GM19035 (cell line): ENCODE measurements at regions not wholly inside any gene's neighbourhood (a gene's known extent, or its start where the extent isn't known, plus 50 kb on each side); places are given as distances from the start of the nearest gene placed in this dataset.

Source experiments
- ATAC-seq: cut with Tn5 transposase; IDR thresholded peaks from one replicate; pipeline ENCODE4 v1.9.1; 2021; ENCODE audit not compliant: unreplicated experiment

- no peak for ATAC-seq
Measured at GRCh38 chr7:113825832-113826231, 93.0 kb downstream of the PPP1R3A start.

- ATAC-seq: no peak
Measured at GRCh38 chr7:113824117-113824823, 94.5 kb downstream of the PPP1R3A start.

DNA sequence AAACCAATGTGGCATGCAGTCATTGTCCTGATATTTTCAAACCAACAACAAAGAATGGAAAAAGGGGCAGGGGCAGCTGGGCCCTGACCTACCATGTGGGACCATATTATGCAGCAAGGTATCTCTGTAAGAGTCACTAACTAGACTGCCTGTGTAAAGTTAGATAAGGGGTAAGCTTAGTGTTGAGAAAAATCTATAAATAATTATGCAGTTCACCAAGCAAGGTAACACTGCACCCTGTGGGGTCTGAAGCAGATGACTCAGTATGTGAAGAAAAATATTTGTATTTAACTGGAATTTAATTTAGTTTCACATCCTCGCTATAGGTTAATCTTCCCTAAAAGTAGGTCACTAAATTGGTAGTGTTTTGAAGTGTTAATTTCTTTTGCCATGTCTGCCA is 99.3 kb downstream of the PPP1R3A start:
- no peak for ATAC-seq

DNA sequence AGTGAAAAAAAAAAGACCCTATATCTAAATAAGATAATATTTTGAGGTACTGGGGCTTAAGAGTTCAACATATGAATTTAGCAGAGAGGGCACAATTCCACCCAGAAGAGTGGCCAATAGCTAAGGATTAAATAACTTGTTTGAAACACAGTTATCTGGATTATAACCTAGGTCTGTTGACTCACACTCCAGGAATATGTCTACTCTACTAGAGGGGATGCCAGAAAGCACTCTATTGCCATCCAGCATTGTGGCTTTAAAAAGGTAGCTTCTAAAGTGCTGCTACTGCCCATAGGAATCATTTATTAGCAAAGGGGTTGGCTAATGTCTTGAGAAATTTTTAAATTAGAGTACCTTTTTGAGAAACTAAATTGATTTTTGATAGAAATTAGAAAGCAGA is 102.2 kb downstream of the PPP1R3A start:
- no peak for ATAC-seq

DNA sequence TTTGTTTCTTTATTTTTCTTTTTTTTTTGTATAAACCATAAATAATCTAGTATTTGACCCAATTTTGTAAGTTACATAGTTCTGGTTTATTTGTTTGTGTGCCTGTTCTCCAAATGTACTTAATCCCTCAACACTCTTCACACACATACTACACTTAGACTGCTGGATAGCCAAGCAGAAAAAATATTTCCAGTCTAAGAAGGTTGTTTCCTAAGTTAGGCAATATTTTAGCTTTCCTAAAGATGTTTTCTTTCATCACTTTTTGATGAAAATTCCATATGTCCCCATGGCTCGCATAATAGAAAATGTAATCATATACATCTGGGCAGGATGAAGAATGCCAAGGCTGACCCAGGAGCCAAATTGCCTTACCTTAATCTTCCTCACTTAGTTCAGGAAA is 105.3 kb downstream of the PPP1R3A start:
- ATAC-seq: no peak

- no peak for ATAC-seq
Measured at GRCh38 chr7:113812591-113813255, 106.1 kb downstream of the PPP1R3A start.

DNA sequence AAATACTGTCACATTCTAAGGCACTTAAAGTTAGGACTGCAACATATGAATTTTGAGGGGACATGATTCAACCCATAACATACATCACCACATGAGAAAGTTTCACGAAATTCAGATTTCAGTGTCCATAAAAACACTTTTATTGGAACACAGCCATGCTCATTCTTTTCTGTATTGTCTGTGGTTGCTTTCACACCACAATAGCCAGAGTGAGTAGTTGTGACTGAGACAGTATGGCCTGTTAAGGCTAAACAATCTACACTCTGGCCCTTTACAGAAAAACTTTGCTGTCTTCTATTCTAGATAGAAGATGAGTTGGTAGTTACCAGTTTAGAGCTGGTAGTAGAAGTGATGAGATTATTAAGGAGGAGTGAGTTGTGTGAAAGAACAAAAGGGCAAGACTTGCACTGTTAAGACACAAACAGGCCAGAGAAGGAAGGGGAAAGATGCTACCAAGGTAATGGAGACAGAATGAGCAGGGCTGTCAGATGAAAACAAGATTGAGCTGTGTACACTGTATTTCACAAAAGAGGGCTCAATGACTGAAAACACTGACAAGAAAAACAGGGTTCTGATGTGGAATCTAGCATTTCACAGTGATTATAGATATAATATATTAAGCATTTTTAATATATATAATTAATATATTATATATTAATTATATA is 108.6 kb downstream of the PPP1R3A start:
- ATAC-seq: no peak

DNA sequence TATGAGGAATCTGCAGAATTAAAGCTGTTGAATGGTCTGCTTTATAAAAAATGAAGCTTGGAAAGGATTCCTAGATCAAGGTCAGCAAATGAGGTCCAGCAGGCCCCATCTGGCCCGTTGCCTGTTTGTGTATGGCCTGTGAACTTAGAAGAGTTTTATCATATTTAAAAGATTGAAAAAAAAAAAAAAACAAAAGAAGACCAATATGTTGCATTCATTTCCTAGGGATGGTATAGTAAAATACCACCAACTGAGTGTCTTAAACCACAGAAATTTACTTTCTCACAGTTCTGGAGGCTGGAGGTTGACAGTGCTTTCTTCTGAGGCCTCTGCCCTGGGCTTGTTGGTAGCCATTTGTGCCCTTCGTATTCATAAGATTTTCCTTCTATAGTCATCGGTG is 109.2 kb downstream of the PPP1R3A start:
- ATAC-seq: no peak

DNA sequence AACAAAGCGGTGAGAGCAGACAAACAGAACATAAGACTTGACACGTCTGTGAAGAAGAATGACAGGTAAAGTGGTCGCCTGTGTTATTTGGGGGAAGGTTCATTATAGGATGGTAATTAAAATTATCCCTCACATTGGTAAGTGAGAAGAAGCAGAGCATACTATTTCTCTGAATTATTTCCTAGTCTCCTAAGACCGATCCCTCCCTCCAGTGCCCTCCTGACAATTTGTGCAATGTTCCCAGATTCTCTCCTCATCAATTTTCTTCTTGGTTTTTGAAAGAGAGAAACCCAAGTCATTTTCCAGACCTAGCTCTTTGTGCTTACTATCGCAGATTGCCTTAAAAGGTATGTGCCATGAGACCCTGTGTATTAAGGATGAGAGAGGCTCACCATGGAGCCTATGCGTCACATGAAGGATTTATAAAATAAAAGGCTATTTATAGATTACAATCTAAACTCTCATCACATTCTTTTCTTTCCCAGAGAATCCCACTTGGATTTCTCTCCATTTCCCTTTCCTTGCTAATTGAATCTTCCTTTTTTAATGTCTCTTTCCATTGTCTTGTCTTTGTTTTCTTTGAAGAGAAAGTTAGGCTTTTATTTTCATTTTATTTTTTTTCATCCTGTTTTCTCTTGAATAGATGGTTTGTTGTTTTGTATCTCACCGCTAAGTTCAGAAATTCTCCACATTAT is 112.0 kb downstream of the PPP1R3A start:
- no peak for ATAC-seq

GRCh38 chr7:113805976-113806375 is 112.8 kb downstream of the PPP1R3A start:
- no peak for ATAC-seq

- no peak for ATAC-seq
Measured at GRCh38 chr7:113804475-113805095, 114.2 kb downstream of the PPP1R3A start.

DNA sequence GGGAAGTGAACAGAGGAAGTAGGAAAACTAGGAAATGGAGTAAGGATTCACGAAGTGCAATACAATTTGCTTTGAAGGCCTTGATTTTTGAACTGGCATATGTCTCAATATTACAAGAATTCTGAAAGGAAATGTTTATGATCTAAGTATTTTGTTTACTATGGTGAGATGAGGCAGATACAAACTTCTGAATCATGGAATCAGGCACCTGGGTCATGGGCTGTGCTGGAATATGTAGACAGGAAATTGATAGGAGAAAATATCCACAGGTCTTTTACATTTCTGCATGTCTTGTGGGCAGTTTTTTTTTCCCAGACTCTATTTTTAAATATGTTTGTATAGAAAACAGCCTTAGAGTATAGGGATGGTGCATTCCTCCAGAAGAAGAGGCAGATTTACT is 117.1 kb downstream of the PPP1R3A start:
- ATAC-seq: no peak

GRCh38 chr7:113800826-113801225 is 118.0 kb downstream of the PPP1R3A start:
- no peak for ATAC-seq

GRCh38 chr7:113799896-113800295 is 118.9 kb downstream of the PPP1R3A start:
- ATAC-seq: peak; percentile 96

DNA sequence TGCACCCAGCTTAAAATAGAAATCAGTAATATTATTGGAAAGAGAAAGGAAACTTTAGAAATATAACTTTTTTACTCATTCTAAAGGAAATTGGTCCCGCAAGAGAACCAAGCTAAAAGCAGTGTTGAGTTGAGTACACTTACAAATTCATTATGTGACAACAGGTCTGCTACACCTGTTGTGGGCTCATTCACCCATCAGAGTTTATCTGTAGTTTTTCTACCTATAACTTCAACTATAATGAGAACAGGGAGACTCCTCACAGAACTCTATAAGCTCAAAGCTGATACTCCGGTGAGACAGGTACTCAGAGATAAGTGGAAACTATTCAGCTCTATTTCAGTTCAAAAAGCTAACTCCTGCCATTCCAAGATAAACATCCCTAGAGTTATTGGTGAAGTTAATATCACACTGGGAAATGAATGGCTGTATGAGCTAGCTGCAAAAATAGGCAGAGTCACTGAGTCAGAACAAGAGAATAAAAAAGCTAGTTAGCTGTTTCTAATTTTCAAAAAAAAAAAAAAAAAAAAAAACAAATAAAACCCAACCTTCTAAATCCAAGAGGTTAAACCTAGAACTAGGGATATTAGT is 121.3 kb downstream of the PPP1R3A start:
- ATAC-seq: no peak

DNA sequence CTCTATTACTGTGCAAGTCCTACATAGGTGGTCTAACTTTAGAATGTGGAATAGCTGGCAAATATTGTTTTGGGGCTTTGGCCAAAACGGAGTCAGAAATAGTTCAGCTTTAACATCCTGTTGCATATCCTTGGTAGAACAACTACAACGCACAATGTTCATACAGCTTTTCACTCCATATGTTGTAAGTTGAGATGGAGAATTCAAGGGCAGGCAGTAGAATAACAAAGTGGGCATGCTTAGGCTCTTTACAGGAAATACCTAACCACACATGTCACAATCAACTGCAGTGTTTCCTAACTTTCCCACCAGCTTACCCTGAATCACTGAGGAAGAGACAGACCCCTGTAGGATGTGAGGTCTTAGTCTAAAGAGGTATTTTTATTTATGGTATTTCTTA is 122.3 kb downstream of the PPP1R3A start:
- ATAC-seq: no peak

GRCh38 chr7:113794573-113794972 is 124.2 kb downstream of the PPP1R3A start:
- ATAC-seq: no peak

DNA sequence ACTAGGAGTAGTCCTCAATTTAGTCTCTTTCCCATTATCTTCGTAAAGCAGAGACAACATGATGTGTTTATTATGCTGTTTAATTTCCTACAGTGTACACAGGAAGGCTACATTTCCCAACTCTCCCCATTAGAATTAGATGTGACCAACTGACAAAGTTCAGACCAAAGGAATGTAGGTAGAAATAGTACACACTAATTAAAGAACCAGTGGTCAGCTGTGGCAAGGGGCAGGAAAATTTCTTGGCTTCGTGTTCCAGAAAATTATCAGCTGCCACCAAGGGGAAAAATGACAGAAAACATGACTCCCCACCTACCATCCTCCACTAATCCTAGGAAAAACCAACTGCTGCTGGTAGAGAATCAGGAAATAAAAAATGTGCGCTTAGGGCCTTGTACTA is 125.6 kb downstream of the PPP1R3A start:
- no peak for ATAC-seq

DNA sequence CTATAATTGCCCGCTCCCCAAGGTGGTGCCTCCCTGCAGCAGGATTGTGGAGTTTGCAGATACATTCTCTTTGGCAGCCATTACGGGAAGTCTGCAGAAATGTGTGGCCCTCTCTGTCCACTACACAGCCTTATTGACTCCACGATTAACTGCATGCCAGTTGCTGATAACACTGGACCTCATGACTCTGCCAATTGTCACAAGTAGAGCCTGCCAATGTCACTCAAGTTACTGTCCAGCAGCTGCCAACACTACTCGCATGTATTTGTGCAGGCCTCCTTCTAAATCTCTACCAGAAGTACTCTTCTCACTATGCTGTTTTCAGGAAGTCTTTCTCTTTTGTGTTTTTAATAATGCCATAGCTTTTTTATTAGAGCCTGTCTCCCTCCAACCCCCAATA is 128.8 kb downstream of the PPP1R3A start:
- ATAC-seq: no peak

GRCh38 chr7:113787106-113787505 is 131.7 kb downstream of the PPP1R3A start:
- ATAC-seq: no peak

DNA sequence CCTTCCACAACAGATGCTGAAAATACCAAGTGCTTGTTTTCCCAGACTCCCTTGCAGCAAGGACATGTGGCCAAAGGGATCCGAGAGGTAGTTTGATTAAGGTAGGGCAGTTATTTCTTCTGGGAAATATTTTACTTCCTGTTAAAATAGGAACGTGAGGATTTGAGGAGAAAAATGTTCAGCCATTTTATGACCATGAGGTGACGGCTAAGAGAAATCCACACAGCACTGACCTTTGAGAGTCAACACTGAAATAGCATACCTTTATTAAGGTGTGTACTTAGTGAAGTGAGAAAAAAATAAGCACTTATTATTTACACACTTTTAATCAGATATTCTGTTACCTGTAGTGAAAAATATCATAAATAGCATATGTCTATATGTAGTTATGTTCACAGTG is 133.9 kb downstream of the PPP1R3A start:
- ATAC-seq: no peak
